H1 (cell line): ENCODE measurements at regions not wholly inside any gene's neighbourhood (a gene's known extent, or its start where the extent isn't known, plus 50 kb on each side); places are given as distances from the start of the nearest gene placed in this dataset.
"Not testable (repeated sequence)": the region's sequence is repeated elsewhere in the genome, so short reads cannot be mapped to it uniquely, and the experiment has no call there.

Experiments used
- POLR2AphosphoS5 ChIP-seq: IDR thresholded peaks from 2 replicates; pipeline ENCODE4 v1.6.1; 2011; ENCODE audit warnings: low read depth, low read length
- TAF1 ChIP-seq: IDR thresholded peaks from 2 replicates; pipeline ENCODE4 v1.6.1; 2011; ENCODE audit warnings: mild to moderate bottlenecking, low read depth, low read length

- TF ChIP-seq POLR2AphosphoS5, TAF1: not testable (repeated sequence)
Observed at GRCh38 chr10:47622719-47623118, 99.3 kb upstream of the AGAP9 start.
